ENCODE measurements at regions not wholly inside any gene's neighbourhood (a gene's known extent, or its start where the extent isn't known, plus 50 kb on each side); places are given as distances from the start of the nearest gene placed in this dataset.

DNA sequence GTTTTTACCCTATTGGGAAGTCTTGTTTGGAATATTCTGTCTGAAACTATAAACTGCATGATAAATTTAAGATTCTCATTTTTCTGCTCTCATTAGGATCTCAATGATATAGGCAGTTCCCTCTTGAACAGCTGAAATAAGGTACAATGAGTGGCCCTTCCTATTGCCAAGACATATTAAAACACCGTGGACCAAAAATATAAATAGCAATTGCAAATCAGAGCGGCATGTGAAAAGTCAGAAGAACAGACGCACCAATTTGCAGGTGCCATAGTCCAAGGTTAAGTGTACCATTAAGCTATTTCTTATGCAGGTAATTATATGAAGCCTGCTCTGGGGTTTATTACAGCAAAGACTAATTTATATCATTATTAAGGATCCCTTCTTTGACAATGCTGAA, 920.8 kb upstream of the CELF2 start:
- Histone ChIP-seq H3K27me3 (ENCODE audit: insufficient read depth, low read length) (no peaks in the 10 kb centered on the region), H3K9me3 (ENCODE audit: control insufficient read depth in 1 of 2, insufficient read depth in 1 of 2, low read depth in 1 of 2, low read length in 2 of 2) (peaks cover 10% of the 10 kb centered on the region in 2 experiments; a peak in 2 of 4 replicates), H3K4me1 (ENCODE audit: control insufficient read depth in 1 of 2, insufficient read depth in 2 of 2, low read length in 2 of 2) (no peaks in the 10 kb centered on the region), H3K4me2 (ENCODE audit: low read length) (no peak overlapping the region), H3K79me2 (ENCODE audit: insufficient read depth, low read length) (no peaks in the 10 kb centered on the region), H2AFZ (ENCODE audit: low read depth, low read length, poor library complexity, severe bottlenecking) (no peak overlapping the region), H4K20me1 (ENCODE audit: insufficient read depth) (no peaks in the 10 kb centered on the region), H3K9ac (ENCODE audit: low read length) (no peak overlapping the region), H3K9me2 (ENCODE audit: insufficient read depth) (no peaks in the 10 kb centered on the region), H3K27ac (ENCODE audit: low read depth, low read length) (no peak overlapping the region), H3K36me3 (ENCODE audit: control insufficient read depth in 1 of 2, insufficient read depth in 2 of 2, low read length in 2 of 2) (no peaks in the 10 kb centered on the region), H3K4me3 (replicated peaks in 1 of 2; ENCODE audit: low read depth in 1 of 2, low read length in 2 of 2) (no peak overlapping the region)
- intact Hi-C loops (cut with micrococcal nuclease), result no loop called here
- ATAC-seq (no peak), DNase-seq (ENCODE audit: low read depth, low spot score) (no peak)
- POLR2A ChIA-PET, result no interaction called here
- CTCF ChIA-PET, result no interaction called here
- RAD21 ChIA-PET (ENCODE audit: low non-redundant PET in 1 of 2, low total read pairs in 2 of 2, uncharacterized antibody in 2 of 2, unreplicated experiment in 2 of 2), result no interaction called here
- TF ChIP-seq POLR2AphosphoS5 (IDR thresholded peaks at IDR 0.05; ENCODE audit: low read depth, low read length), result no peak
- no peak for TF ChIP-seq CEBPB (IDR thresholded peaks at IDR 0.05; ENCODE audit: low read depth)
- no peak for TF ChIP-seq YY1 (IDR thresholded peaks at IDR 0.05; ENCODE audit: extremely low read depth, insufficient replicate concordance, low read depth, low read length)
- TF ChIP-seq POLR2A (IDR thresholded peaks at IDR 0.05; ENCODE audit: borderline replicate concordance, extremely low read depth, insufficient read depth, insufficient read length), result no peak
- TF ChIP-seq RAD21 (IDR thresholded peaks at IDR 0.05; ENCODE audit: low read depth), result no peak
- no peak for TF ChIP-seq SRF (IDR thresholded peaks at IDR 0.05; ENCODE audit: low read depth)
- TF ChIP-seq ELF1 (IDR thresholded peaks at IDR 0.05; ENCODE audit: borderline replicate concordance, low read depth), result no peak
- BruUV-seq (replicated peaks), result no TSS peak

DNA sequence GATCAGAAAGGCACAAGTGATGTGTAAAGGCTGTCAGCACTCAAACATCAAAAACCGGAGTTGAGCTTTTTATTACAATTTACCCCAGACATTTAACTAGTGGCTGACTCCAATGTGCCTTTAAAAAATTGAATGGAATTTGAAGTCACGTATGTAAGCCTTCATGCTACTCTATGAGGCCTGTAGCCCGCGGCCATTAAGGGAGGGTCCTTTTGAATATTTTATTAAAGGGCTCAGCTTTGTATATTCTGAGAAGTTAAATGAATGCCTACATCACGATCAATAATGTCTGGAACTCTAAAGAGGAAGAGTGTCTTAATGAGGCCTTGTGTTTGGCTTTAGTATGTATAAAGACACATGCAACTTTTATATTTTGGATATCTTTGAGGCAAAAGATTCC, 916.6 kb upstream of the CELF2 start:
- no peaks in the 10 kb centered on the region for H3K79me2 ChIP-seq (ENCODE audit: insufficient read depth, low read length)
- H3K9me3 ChIP-seq (ENCODE audit: control insufficient read depth in 1 of 2, insufficient read depth in 1 of 2, low read depth in 1 of 2, low read length in 2 of 2), result peaks cover 11 to 19% of the 10 kb centered on the region in 2 experiments; a peak in 2 of 4 replicates
- no peak overlapping the region for H3K9ac ChIP-seq (ENCODE audit: low read length)
- no peak overlapping the region for H2AFZ ChIP-seq (ENCODE audit: low read depth, low read length, poor library complexity, severe bottlenecking)
- no peaks in the 10 kb centered on the region for H3K36me3 ChIP-seq (ENCODE audit: control insufficient read depth in 1 of 2, insufficient read depth in 2 of 2, low read length in 2 of 2)
- H3K27me3 ChIP-seq (ENCODE audit: insufficient read depth, low read length), result no peaks in the 10 kb centered on the region
- intact Hi-C loops (cut with micrococcal nuclease), result no loop called here
- H3K27ac ChIP-seq (ENCODE audit: low read depth, low read length), result no peak overlapping the region
- RAD21 ChIA-PET (ENCODE audit: low non-redundant PET in 1 of 2, low total read pairs in 2 of 2, uncharacterized antibody in 2 of 2, unreplicated experiment in 2 of 2), result no interaction called here
- DNase-seq (ENCODE audit: low read depth, low spot score) (no peak), ATAC-seq (no peak)
- no peaks in the 10 kb centered on the region for H4K20me1 ChIP-seq (ENCODE audit: insufficient read depth)
- POLR2A ChIA-PET, result no interaction called here
- no peak overlapping the region for H3K4me2 ChIP-seq (ENCODE audit: low read length)
- no peaks in the 10 kb centered on the region for H3K4me1 ChIP-seq (ENCODE audit: control insufficient read depth in 1 of 2, insufficient read depth in 2 of 2, low read length in 2 of 2)
- TF ChIP-seq RAD21 (IDR thresholded peaks at IDR 0.05; ENCODE audit: low read depth) (no peak), ZFX (IDR thresholded peaks at IDR 0.05) (no peak)
- TF ChIP-seq, protein P1, sequence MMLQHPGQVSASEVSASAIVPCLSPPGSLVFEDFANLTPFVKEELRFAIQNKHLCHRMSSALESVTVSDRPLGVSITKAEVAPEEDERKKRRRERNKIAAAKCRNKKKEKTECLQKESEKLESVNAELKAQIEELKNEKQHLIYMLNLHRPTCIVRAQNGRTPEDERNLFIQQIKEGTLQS (IDR thresholded peaks at IDR 0.05), result no peak
- BruUV-seq (replicated peaks), result no TSS peak
- CTCF ChIA-PET, result no interaction called here
- no peak overlapping the region for H3K4me3 ChIP-seq (replicated peaks in 1 of 2; ENCODE audit: low read depth in 1 of 2, low read length in 2 of 2)
- H3K9me2 ChIP-seq (ENCODE audit: insufficient read depth), result no peaks in the 10 kb centered on the region

Data from HCT116 (cell line).